Cardiac fibroblast (primary cell): ENCODE measurements at regions not wholly inside any gene's neighbourhood (a gene's known extent, or its start where the extent isn't known, plus 50 kb on each side); places are given as distances from the start of the nearest gene placed in this dataset.
A peak's percentile ranks its signal among the peaks of the same experiment; 100 is the strongest.

ENCODE experiments used
- DNase-seq, 2 donors: peaks; one replicate each; pipeline versions ENCODE4 v3.0.0 to v3.0.0-alpha.2; 2010; ENCODE audit warnings: low read depth in 2 of 2
- H3K4me3 ChIP-seq, 2 donors: replicated peaks in 1 of 2; 1 replicate in 1 of 2; 2 replicates in 1 of 2; pipeline ENCODE4 v1.5.1; 2011; ENCODE audit warnings: low read depth in 2 of 2, low read length in 2 of 2, mild to moderate bottlenecking in 2 of 2, moderate library complexity in 1 of 2
- CTCF ChIP-seq: IDR thresholded peaks from one replicate; pipeline ENCODE4 v1.5.1; 2011; ENCODE audit warnings: low read depth, mild to moderate bottlenecking, low read length, inconsistent platforms

GRCh38 chr7:17699696-17700095 is 240.6 kb downstream of the SNX13 start:
- no peak overlapping the region for H3K4me3 ChIP-seq
- no peak for TF ChIP-seq CTCF
- no peak for DNase-seq

GRCh38 chr7:17700138-17700537 is 240.2 kb downstream of the SNX13 start:
- no peak for DNase-seq
- H3K4me3 ChIP-seq = no peak overlapping the region
- no peak for TF ChIP-seq CTCF

GRCh38 chr7:17706275-17706674 is 234.0 kb downstream of the SNX13 start:
- no peak for DNase-seq
- no peak for TF ChIP-seq CTCF
- no peak overlapping the region for H3K4me3 ChIP-seq

- TF ChIP-seq CTCF = peak; percentile 74
- peak; percentile 84 to 85 for DNase-seq
- no peak overlapping the region for H3K4me3 ChIP-seq
Observed at GRCh38 chr7:17706734-17707133, 233.6 kb downstream of the SNX13 start.

GRCh38 chr7:17709127-17709526 is 231.2 kb downstream of the SNX13 start:
- TF ChIP-seq CTCF = no peak
- DNase-seq = no peak
- H3K4me3 ChIP-seq = no peak overlapping the region

- H3K4me3 ChIP-seq = no peak overlapping the region
- DNase-seq = no peak
- TF ChIP-seq CTCF = no peak
Observed at GRCh38 chr7:17709599-17709998, 230.7 kb downstream of the SNX13 start.

- no peak for DNase-seq
- no peak for TF ChIP-seq CTCF
Observed at GRCh38 chr7:17710312-17710711, 230.0 kb downstream of the SNX13 start.

More at GRCh38 chr7:17710312-17710711, 230.0 kb downstream of the SNX13 start:
- no peak overlapping the region for H3K4me3 ChIP-seq
